ENCODE measurements at regions not wholly inside any gene's neighbourhood (a gene's known extent, or its start where the extent isn't known, plus 50 kb on each side); places are given as distances from the start of the nearest gene placed in this dataset.
"Not testable (repeated sequence)": the region's sequence is repeated elsewhere in the genome, so short reads cannot be mapped to it uniquely, and the experiment has no call there.

DNA sequence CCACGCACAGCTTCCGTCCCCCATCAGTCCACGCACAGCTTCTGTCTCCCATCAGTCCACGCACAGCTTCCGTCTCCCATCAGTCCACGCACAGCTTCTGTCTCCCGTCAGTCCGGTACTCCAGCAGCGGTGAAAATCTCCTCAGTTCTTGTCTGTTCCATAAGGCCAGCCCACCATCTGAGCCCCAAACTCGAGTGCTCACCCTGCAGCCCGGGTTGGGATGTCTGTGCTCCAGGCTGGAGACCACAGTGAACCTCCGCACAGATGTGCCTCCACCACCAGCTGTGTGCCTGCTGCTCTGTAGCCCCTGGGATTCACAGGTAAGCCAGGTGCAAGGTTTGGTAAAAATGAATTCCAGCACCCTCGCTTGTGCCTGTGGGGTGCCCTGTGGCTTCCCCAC lies 258.6 kb downstream of the NPHP4 start:
- no peak for DNase-seq

DNA sequence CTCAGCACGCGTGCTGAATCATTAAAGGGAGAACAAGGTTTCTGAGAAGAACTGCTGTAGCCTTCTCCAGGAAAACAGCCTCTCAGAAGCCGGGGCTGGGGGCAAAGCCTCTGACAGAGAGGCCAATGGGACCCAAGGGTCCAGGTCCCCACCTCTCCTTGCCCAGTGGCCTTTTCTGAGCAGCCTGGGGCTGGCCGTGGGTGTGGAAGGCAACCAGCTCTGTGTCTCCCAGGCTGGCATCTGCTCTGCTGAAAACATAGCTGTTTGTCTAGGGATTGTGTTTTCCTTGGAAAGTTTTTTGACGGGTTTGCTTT lies 261.2 kb downstream of the NPHP4 start:
- no peak for DNase-seq

DNA sequence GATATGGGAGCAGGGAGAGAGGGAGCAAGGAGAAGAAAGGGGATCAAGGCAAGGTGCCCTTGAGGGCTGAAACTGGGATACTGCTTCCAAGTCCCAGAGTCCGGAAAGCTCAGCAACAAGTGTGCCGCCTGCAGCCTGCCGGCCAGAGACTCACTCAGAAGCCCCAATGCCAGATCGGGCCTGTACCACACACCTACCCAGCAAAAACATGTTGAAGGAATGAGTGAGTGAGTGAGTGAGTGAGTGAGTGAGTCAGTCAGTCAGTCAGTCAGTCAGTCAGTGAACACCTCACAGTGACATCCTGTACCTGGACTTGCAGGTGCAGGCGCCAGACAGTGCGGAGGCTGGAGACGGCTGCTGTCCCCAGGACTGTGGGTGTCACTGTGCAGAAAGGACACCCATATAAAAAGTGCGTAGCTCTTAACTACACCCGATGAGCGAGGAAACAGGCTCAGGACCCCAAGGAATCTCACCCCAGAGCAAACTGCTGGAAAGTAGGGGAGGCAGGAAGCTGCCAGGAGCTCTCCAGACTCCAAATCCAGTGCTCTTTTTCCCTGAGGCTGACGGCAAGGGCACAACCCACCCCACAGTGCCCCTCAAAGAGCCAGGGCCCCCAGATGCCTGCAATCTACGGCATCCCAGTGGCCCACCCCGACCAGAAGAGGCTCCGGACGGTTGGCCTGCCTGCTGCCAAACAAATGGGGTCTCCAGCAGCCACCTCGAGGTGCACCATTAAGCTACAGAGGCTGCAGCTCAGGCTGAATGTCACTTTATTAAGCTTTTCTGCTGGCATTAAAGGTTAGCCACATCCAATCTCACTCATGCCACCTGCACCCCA lies 261.7 kb downstream of the NPHP4 start:
- no peak for DNase-seq

DNA sequence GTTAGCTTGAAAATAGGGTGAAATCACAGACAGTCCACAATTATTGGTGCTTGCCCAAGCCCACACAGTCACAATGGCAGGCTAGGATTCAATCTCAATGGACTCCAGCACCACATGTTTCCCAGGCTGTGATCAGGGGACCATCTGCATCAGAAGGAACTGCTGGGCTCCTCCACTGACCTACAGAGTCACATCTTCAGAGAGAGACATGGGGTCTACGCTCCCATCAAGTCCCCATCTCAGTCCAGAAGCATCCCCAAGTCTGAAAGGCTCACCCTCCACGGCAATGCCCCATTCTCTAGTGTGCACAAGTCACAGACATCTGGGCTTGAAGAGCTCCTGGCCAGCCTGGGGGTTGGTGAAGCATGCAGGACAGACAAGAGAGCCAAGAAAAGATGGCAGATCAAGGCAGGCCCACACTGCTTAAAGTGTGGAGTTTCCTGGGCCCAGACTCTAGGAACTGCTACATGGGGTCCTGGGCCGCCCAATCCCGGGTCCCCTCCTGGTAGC lies 262.5 kb downstream of the NPHP4 start:
- DNase-seq: no peak

DNA sequence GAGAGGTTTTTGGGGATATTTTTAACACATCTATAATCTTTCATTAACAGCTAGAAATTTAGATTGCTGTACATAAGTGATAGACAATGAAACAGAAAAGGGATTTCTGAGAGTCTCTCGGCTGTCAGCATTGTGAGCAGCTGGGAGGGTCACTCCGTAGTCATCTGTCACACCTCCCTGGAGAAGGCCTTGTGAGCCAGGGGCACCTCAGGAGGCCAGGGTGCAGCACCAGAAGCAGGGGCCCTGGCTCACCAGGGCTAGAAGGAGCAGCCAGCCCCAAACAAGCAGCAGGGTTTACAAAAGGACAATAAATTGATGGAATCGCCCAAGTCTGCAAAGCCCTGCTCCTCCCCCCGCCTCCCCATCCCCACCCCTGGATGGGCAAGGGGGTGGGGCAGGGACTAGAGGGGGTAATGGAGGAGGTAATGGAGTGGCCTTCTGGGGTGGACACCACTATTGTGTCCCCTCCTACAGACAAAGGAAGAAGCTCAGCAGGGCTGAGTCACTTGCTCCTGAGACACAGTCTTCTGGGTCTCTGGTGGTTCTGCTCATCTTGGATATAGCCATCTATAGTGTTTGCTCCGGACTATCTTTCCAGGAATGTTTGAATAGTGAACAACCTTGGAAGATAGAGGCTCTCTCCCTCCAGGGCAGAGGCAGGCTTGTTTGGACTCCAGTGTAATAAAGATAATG lies 263.4 kb downstream of the NPHP4 start:
- no peak for DNase-seq

DNA sequence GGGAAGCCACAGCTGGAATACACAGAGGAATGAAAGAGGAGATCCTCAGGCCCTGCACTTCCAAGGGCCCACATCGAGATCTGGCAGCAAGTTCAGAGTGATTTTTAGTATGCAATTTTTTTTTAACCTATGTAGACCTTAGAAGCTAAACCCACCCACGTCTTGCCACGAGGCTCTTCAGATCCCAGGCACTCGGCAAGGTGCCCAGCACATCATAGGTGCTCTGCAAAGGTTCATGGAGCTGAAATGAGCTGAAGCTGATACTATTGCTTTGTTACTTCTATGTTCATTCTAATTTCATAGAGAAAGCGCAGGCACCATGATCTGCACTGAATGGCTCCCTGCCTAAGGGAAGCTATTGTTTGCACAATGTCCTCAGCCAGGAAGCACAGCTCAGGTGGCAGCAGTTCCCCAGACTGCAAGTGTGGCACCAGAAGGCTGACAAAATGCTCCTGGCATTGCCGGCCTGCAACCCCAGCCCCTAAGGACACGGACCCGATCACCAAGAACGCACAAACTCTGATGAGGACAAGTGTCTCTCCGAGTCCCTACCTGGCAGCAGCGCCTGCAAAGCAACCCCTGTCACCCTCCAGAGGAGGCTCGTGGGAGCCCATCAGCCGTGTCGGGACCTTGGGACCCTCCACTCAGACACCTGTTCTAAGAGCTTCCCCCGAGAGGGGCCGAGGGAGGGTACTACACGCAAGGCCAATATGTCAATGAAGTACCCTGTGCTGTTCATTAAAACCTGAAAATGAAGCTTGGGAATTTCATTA lies 264.2 kb downstream of the NPHP4 start:
- no peak for DNase-seq

DNA sequence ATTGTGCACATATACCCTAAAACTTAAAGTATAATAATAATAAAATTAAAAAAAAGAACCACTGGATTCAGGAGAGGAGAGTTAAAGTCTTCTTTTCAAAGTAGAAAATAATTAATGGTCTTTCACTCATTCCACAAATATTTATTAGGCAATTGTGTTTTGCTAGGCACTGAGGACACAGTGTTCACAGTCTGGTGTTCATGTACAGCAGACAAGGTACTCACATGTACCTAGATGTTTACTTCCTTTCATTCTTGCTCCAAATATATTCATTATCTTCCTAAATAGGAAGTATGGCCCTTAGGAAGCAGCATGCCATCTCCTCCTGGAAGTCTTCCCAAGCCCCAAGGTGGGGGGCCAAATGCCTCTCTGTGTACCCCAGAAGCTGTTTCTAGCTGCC lies 265.0 kb downstream of the NPHP4 start:
- no peak for DNase-seq

DNA sequence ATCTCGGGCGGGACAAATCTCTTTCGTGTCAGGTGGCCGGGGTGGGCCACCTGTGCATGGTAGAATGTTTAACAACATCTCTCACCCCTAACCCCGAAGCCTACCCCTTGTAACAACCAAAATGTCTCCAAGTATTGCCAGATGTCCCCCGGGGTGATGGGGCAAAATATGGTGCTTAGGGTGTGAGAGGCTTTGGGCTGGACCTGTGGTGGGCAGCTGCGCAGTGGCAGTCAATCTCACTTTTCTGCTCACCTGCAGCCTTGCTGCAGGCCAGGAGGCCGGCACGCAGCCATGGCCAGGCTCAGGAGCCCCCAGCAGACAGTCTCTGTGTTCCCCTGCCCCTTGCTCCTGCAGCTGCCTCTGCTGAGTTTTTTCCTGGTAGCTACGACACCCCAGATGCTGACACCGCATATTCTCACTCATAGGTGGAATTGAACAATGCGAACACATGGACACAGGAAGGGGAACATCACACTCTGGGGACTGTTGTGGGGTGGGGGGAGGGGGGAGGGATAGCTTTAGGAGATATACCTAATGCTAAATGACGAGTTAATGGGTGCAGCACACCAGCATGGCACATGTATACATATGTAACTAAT lies 265.5 kb downstream of the NPHP4 start:
- not testable (repeated sequence) for DNase-seq

DNA sequence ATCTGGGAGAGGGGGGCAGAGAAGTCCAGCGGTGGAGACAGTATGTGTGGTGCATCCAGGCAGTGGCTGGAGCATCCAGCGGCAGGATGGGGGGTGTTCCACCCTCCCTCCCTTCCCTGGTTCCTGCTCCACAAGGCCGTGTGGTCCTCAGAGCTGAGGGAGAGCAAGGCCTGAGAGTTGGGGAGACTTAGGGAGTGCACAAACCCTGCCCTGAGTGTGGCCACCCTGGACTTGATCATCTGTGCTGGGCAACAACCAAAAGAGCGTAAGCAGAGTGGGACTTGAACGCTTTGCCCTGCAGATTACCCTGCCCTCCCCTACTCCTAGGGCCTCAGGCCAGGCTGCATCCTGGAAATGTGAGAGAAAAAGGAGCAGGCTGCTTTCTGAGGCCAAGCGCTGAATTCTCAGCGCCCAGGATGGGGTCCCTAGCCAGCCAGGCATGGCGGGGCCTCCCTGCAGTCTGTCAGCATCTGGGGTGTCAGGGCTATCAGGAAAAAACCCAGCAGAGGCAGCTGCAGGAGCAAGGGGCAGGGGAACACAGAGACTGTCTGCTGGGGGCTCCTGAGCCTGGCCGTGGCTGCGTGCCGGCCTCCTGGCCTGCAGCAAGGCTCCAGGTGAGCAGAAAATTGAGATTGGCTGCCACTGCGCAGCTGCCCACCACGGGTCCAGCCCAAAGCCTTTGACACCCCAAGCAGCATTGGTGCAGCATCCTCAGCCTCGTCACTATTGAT lies 266.2 kb downstream of the NPHP4 start:
- no peak for DNase-seq

DNA sequence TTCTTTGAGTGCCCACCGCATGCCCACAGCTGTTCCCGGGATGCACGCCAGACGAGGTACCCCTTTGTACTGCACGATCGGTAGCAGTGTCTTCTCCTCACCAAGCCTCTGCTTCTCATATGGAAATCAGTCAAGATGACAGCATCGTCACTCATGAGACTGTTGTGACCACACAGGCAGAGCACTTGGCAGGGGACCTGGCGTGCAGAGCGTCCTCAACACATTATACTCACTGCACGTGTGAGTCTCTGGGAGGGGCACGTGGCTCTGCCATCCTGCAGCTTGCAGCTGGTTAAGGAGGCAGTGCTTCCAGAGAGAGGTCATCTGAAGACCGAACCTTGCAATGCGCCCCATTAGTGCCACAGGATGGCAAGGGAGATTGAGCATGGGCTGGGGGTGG lies 266.8 kb downstream of the NPHP4 start:
- no peak for DNase-seq

DNA sequence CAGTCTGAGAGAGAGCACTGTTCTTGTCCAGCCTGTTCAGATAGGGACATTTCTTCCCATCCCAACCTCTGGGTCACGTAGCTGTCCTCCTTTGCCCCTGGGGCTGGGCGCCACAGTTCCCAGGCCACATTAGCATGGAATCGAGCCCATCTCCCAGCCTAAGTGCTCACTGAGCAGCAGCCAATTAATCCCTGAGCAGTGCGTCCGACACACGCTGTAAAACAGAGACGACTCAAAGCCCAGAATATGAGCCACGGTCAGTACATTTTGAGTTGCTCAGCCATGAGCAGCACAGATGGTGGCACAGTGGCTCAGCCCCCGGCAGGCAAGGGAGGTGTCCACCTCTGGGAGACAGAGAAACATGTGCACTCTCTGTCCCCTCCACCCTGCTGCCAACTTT lies 267.4 kb downstream of the NPHP4 start:
- DNase-seq: no peak

DNA sequence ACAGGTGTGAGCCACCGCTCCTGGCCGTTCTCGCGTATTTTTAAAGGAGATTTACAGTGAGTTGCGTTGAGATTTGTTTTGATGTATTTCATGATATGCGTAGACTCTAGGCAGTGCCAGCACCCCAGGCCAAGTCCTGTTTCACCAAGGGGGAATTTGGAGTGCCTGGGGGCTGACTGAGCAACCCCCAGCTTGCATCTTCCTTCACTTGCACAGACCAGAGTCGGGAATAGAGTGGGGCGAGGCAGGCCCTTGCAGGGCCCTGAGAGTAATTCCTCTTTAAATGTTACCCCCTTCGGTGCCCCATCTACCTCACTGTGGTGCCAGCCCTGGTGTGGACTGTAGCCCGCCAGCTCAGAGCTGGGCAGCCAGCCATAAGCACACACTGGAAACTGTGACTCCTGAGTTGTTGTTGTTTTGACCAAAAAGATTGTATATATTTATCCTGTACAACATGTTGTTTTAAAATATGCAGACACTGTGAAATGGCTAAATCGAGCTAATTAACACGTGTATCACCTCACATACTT lies 269.5 kb downstream of the NPHP4 start:
- no peak for DNase-seq

DNA sequence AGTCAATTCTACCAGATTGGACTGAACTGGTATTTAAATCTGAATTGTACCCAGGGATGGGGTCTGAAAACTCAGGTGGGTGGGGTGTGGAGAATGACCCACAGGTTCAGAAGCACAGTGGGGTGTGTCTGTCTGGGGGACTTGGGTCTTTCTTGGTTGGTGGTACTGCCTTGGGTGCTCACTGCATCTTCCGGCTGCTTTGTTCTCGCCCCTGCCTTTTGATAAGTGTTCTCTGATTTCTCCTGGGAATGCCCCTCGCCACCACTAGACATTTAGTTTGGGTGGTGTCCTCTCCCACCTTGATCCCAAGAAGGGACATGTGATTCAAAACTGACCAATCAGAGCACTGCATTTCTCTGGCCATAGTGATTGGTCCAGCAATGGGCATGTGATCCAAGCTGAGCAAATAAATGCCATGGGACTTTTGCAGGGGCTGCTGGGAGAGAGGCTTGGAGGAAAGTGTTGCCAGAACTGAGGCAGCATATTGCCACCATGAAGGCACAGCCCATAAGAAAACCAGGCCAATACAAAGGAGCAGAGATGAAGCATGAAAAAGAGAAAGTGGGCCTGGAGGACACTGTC lies 270.5 kb downstream of the NPHP4 start:
- DNase-seq: no peak

DNA sequence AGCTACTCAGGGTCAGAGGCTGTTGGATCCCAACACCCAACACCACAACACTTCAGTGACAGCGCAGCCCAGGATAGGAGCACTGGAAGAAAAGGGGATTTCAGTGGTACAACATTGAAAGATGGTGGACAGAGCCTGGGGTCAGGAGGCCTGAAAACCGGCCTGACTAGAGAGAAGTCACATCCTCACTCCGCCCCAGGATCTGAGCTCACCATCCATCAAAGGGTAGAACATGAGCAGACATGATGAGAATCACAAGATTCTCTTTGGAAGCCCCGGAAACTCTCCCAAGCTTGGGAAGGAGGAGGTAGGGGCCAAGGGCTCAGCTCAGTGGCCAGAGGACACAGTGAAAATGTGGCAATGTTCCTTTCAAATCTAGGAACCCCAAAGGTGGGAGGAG lies 271.3 kb downstream of the NPHP4 start:
- no peak for DNase-seq

DNA sequence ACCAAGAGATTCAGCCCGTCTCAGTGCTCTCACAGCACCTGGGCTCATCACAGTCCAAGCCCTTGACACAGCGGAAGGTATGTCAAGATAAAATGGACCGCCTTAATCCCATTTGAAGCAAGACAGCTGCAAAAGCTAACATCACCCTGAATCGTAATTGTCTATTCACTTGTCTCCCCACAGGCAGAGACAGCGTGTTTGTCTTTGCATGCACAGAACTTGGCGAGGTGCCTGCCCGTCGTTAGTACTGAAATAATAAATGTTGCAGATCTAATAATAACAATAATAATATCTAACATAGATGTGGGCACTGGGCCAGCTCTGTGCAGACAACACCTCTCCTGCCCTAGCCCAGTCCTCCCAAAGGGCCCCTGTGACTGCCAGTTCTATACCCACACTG lies 271.7 kb downstream of the NPHP4 start:
- no peak for DNase-seq

DNA sequence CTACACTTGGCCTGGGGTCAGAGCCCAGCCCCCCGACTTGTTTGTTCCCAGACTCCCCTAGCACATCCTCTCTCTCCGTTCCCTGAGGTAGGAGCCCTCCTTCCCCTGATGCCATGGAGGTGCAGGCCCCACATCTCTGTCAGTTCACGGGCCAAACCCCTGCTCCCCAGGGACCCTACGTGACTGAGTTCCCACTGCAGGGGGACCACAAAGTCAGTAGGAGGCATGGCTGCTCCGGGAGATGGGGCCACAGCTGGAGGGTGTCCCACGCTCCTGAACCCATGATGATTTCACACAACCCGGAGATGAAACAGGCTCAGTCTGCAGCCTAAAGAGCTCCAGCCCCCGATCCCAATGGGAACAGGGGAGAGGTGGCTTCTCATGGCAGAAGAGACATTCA lies 272.2 kb downstream of the NPHP4 start:
- no peak for DNase-seq

DNA sequence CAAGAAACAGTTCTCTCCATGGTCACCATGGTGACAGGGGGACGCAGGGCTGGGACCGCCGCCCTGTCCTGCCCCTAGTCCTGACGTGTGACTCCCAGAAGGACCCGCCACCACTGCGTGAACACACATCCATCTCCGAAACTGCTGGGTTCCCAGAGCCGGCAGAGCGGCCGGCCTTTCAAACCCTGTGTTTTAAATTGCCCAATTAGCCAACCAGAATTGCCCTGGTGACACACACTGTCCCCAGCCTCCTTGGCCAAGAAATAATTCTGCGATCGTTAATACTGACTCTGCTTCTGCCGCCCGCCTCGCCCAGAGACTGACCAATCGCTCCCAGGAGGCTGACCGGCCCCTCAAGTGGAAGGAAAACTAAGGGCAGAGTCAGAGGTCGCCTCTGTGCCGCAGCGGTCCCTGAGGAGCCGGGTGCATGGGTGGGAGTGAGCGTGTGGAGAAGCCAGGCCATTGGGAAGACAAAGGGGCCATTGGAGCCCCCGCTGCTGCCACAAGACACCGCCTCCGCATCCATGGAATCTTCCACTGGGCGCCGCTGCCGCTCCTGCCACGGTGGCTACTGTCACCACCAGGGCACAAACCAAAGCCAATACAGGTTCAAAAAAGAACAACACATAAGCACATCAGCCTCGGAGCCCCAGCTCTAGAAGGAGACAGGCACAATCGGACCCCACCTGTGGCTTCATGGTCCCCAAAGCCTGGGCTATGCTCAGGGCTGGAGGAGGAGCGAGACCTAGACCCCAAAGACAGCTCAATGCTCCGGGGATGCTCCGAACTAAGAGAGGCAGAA lies 273.2 kb downstream of the NPHP4 start:
- no peak for DNase-seq

DNA sequence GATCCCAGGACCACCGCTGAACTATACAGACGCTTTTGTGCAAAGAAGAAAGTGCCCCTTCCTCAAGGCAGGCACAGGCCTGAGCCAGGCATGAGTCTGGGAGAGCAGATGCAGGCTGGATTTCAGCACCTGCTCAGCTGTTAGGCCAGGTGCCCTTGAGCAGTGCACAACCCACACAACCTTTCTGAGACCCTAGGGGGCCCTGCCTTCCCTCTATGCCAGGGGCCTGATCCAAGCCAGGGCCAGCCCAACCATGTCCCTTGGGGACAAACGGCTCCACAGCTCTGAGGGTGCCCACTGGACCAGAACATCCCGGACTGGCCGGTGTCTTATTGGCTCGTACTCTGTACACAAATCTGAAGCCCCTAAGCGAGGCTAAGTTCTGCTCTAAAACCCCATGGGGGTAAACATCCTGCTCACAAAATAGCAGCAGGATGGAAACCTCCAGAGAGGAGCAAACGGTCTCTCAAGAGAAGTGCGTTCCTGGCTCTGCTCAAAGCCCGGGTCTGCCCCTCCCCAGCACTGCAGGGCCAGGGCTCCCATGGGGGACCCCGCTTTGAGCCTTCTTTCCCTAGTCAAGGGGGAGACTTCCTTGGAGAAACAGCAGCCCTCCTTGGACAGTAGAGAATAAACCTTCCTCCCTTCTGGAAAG lies 275.1 kb downstream of the NPHP4 start:
- no peak for DNase-seq

DNA sequence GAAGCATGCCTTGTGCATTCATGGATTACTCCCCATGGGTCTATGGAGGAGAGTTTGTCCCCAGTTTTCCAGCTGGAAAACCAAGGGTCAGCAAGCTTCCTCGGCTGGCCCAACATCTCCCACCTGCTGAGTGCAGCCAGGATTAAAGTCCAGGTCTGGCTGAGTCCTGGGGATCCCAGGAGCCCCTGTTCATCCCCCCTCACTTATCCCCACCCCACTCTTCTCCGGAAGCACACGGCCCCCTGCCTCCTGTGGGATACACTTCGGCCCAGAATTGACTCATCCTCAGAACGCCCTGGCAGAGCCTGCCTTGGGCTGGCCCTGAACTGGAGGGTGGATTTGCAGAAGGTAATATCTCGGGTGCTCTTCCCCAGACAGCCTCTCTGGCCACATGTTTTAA lies 276.1 kb downstream of the NPHP4 start:
- DNase-seq: no peak
